Heart left ventricle (tissue), 13 donors: ENCODE measurements at regions not wholly inside any gene's neighbourhood (a gene's known extent, or its start where the extent isn't known, plus 50 kb on each side); places are given as distances from the start of the nearest gene placed in this dataset.

Source experiments
- CTCF ChIP-seq, 12 donors: fragments of 200-600 bp; sonication (generic) in 4 of 12; IDR thresholded peaks; one replicate each; pipeline versions ENCODE4 v1.5.0 to v1.8.0; 2018 to 2022; ENCODE audit warnings: antibody characterized with exemption in 12 of 12, mild to moderate bottlenecking in 5 of 12
- POLR2A ChIP-seq, 2 donors: fragments of 450-650 bp; IDR thresholded peaks; one replicate each; pipeline ENCODE4 v1.6.1; 2017; ENCODE audit warnings: antibody characterized with exemption in 2 of 2, mild to moderate bottlenecking in 2 of 2, moderate library complexity in 2 of 2
- donor health status: ischemic (EF 13 %, LVEDD 7.1; RV severe dilation, severe dysfunction).
- donor health status: DM: no; HTN: yes; CAD: no.
- donor health status: DM: no; HTN: no; CAD: no.
- donor health status: ischemic (EF 25% LVEDD 6.9; RV normal size, moderate dysfunction).
- donor health status: ischemic (EF 25% LVEDD 5.7; RV mildly dilated, moderate dysfunction).
- donor health status: ischemic (EF 35%, LVEDD 5.7; RV mildly dilated, moderate dysfunction).
- donor health status: nonischemic (EF 11% LVEDD 7.7; RV severe dilation, severe dysfunction).
- donor health status: DM: yes; HTN: yes; CAD: no.
- donor health status: PGD.
- donor health status: ischemic (EF 29% LVEDD 5.4; RV normal size, mild dysfunction).
- donor health status: nonischemic (EF 23%, LVEDD 6.1; RV moderate dilation, normal function).

GRCh38 chr2:15728245-15728938 is 136.7 kb downstream of the DDX1 start:
- TF ChIP-seq CTCF (IDR thresholded peaks at IDR 0.05) = no peak
- TF ChIP-seq POLR2A (IDR thresholded peaks at IDR 0.05) = no peak
